Right atrium auricular region (tissue), 2 donors: ENCODE measurements at regions not wholly inside any gene's neighbourhood (a gene's known extent, or its start where the extent isn't known, plus 50 kb on each side); places are given as distances from the start of the nearest gene placed in this dataset.

ENCODE experiments used
- DNase-seq: peaks from one replicate; pipeline ENCODE4 v3.0.0-alpha.2; 2019; ENCODE audit warnings: low spot score
- H3K27ac ChIP-seq, 2 donors: fragments of 200-600 bp; sonication (generic); 1 replicate in 1 of 2; 2 replicates in 1 of 2; pipeline ENCODE4 v1.5.1; 2016 to 2019
- H3K27me3 ChIP-seq, 2 donors: fragments of 200-600 bp; sonication (generic); one replicate each; pipeline versions ENCODE4 v1.5.1 to v1.6.0; 2017 to 2019
- H3K36me3 ChIP-seq: fragments of 200-600 bp; sonication (generic); one replicate; pipeline ENCODE4 v1.5.1; 2016
- H3K4me1 ChIP-seq, 2 donors: fragments of 200-600 bp; sonication (generic); one replicate each; pipeline versions ENCODE4 v1.5.1 to v1.6.0; 2017 to 2019
- H3K4me3 ChIP-seq, 2 donors: fragments of 200-600 bp; sonication (generic); 1 replicate in 1 of 2; 2 replicates in 1 of 2; pipeline ENCODE4 v1.5.1; 2017 to 2019; ENCODE audit warnings: mild to moderate bottlenecking in 1 of 2, moderate library complexity in 1 of 2
- H3K9me3 ChIP-seq, 2 donors: fragments of 200-600 bp; sonication (generic); one replicate each; pipeline ENCODE4 v1.5.1; 2019
- TF ChIP-seq, protein P1 (sequence below), 2 donors: fragments of 200-600 bp; sonication (generic); IDR thresholded peaks; one replicate each; pipeline ENCODE4 v1.5.1; 2019; ENCODE audit warnings: antibody characterized with exemption in 2 of 2

DNA sequence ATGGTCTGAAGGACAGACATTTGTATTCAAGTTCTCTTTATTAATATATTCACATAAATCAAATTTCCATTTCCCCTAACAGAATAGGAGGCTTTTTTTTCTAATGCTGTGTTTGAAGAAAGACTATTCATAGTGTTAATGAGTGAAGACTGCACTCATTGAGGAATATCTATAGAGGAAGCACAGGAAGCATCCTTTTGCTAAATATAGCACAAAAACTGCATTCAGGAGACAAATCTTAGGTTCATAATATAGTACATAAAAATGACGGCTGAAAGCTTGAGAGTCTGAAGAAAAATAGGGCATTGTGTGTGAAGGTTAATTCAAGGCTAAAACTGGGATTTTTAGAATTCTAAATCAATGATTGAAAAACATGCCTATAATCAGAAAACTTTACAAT is 50.4 kb upstream of the ANKRD50 start:
- H3K36me3 ChIP-seq: no peaks in the 10 kb centered on the region
- H3K4me3 ChIP-seq: no peak overlapping the region
- no peak overlapping the region for H3K27ac ChIP-seq
- no peaks in the 10 kb centered on the region for H3K9me3 ChIP-seq
- no peak for DNase-seq
- TF ChIP-seq, protein P1, sequence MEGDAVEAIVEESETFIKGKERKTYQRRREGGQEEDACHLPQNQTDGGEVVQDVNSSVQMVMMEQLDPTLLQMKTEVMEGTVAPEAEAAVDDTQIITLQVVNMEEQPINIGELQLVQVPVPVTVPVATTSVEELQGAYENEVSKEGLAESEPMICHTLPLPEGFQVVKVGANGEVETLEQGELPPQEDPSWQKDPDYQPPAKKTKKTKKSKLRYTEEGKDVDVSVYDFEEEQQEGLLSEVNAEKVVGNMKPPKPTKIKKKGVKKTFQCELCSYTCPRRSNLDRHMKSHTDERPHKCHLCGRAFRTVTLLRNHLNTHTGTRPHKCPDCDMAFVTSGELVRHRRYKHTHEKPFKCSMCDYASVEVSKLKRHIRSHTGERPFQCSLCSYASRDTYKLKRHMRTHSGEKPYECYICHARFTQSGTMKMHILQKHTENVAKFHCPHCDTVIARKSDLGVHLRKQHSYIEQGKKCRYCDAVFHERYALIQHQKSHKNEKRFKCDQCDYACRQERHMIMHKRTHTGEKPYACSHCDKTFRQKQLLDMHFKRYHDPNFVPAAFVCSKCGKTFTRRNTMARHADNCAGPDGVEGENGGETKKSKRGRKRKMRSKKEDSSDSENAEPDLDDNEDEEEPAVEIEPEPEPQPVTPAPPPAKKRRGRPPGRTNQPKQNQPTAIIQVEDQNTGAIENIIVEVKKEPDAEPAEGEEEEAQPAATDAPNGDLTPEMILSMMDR (IDR thresholded peaks at IDR 0.05): no peak
- no peaks in the 10 kb centered on the region for H3K4me1 ChIP-seq
- no peaks in the 10 kb centered on the region for H3K27me3 ChIP-seq
